Retinal pigment epithelial cell (primary cell): ENCODE measurements at regions not wholly inside any gene's neighbourhood (a gene's known extent, or its start where the extent isn't known, plus 50 kb on each side); places are given as distances from the start of the nearest gene placed in this dataset.

Experiments
- DNase-seq: peaks from one replicate; pipeline ENCODE4 v3.0.0-alpha.2; 2010; ENCODE audit warnings: low read depth
- H3K4me3 ChIP-seq: 2 replicates; pipeline ENCODE4 v1.5.1; 2011; ENCODE audit warnings: mild to moderate bottlenecking, low read length, control low read depth, moderate library complexity
- TF ChIP-seq, protein P1 (sequence below): conservative IDR thresholded peaks from 2 replicates; pipeline ENCODE4 v1.5.1; 2011; ENCODE audit warnings: low read depth, low read length, control low read depth, inconsistent platforms

DNA sequence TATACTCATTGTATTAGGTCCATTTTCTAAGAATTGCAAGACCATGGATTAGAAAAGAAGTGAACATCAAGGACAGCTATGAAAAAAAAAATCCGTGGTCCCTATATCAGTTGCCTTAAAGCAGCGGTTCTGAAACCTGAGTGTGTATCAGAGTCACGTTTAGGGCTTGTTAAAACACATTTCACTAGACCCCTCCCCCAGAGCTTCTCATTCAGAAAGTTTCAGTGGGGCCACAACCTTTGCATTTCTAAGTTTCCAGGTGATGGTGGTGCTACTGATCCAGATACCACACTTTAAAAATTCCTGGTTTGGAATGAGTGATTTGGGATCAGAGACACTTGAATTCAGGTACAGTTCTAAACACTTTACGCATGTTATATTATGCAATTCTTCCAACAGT lies 96.1 kb upstream of the PRMT6 start:
- TF ChIP-seq, protein P1, sequence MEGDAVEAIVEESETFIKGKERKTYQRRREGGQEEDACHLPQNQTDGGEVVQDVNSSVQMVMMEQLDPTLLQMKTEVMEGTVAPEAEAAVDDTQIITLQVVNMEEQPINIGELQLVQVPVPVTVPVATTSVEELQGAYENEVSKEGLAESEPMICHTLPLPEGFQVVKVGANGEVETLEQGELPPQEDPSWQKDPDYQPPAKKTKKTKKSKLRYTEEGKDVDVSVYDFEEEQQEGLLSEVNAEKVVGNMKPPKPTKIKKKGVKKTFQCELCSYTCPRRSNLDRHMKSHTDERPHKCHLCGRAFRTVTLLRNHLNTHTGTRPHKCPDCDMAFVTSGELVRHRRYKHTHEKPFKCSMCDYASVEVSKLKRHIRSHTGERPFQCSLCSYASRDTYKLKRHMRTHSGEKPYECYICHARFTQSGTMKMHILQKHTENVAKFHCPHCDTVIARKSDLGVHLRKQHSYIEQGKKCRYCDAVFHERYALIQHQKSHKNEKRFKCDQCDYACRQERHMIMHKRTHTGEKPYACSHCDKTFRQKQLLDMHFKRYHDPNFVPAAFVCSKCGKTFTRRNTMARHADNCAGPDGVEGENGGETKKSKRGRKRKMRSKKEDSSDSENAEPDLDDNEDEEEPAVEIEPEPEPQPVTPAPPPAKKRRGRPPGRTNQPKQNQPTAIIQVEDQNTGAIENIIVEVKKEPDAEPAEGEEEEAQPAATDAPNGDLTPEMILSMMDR, result no peak
- no peak for DNase-seq
- H3K4me3 ChIP-seq, result no peak overlapping the region

DNA sequence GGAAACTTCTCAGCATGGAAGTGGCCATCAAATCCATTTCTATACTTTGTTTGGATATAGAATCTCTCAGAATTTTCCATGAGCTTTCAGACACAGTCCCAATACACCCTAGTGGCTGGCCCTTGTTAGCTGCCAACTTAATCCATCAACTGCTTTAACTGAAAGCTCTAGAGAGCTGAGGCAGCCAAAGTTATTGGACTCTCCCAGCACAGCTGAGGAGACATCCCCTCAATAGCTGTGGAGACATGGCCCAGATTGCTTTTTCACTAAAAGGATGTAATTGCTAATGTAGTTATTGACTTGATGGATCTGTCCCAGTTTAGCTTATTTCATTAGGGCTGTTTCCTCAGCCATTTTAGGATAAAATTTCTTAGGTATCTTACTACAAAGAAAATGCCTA lies 94.8 kb upstream of the PRMT6 start:
- H3K4me3 ChIP-seq, result no peak overlapping the region
- TF ChIP-seq, protein P1, result no peak
- no peak for DNase-seq

DNA sequence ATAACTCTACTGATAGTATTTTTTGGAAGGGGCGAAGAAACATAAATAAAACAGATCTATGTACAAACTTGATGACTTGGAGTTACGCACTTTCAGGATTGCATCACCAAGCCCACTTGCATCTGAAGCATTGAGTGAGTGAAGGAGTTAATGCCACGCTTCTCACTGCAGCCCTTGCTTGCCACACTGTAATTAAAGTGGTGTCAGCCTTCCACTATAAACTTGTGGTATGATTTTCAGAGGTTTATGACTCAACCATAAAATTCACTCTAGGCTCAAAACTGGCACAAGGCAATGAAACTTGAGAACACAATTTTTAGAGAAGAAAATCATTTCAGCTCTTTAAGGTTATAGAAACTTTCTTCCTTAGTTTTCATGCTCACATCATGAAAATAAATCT lies 93.9 kb upstream of the PRMT6 start:
- DNase-seq, result no peak

DNA sequence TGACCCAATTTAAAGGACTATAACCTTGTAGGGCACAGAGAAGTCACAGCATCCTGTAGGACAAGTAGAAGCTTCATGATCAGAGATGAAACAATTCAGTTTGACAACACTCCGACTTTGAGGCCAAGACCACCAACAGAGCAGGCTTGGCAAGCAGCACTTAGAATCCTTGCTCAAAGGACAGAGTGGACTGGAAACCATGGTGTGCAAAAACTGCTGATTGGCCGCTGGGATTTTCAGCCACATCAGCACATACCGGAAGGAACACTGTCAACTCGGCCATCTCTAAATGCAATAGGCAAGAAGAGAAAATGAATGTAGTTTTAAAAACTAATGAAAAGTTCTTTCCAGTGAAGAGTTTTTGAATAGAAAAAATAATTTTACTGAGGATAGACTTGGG lies 92.0 kb upstream of the PRMT6 start:
- H3K4me3 ChIP-seq, result no peak overlapping the region
- TF ChIP-seq, protein P1, result no peak
- no peak for DNase-seq

More for the DNA sequence above, 93.9 kb upstream of the PRMT6 start:
- TF ChIP-seq, protein P1, result no peak
- no peak overlapping the region for H3K4me3 ChIP-seq

DNA sequence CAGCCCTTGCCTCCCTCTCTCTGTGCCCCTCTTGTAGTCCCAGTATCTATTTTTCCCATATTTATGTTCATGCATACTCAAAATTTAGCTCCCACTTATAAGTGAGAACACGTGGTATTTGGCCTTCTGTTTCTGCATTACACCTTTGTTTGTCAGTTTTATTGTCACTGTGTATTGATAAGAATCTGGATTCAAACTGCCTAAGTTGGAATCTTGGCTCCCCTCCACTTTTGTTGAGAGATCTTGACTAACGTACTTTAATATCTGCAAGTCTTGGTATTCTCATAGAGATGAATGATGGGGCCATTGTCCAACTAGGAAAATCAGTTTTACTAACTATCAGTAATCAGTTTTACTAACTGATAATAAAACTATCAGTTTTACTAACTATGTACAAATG lies 87.8 kb upstream of the PRMT6 start:
- TF ChIP-seq, protein P1, result no peak
- no peak overlapping the region for H3K4me3 ChIP-seq
- DNase-seq, result no peak

DNA sequence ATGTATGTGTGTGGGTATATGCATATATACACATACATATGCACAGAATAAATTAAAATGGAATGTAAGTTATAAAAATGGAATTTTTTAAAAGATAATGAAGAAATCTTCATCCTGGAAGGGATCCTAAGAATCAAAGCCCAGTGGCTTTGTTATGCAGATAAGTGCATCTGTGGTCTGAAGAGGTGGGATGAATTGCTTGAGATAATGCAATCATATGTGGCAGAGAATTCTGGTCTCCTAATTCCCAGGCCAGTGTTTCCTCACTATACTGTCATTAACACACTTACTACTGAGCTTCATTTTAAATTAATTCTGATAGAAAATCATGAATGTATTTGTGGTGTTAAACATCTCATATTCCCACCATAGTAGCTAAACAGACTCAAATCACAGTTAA lies 86.7 kb upstream of the PRMT6 start:
- TF ChIP-seq, protein P1, result no peak
- no peak overlapping the region for H3K4me3 ChIP-seq
- no peak for DNase-seq

DNA sequence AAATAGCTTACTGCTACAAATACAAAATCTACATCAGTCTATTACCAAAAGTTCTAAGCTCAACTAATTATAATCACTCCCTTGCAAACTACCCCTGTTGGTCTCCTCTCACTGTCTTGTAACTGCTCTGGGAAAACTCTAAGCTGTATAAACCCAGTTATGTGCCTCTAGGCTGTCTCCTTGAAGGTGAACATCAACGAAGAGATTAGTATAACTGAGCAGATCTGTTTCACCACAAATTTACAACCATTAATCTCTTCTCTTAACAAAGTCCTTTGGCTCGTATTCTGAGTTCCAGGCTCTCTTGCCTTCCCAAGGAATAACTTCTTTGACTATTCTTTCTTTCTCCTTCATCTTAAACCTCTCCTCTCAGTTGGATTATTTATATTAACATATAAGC lies 84.4 kb upstream of the PRMT6 start:
- TF ChIP-seq, protein P1, result no peak
- H3K4me3 ChIP-seq, result no peak overlapping the region
- DNase-seq, result no peak
